ENCODE measurements at regions not wholly inside any gene's neighbourhood (a gene's known extent, or its start where the extent isn't known, plus 50 kb on each side); places are given as distances from the start of the nearest gene placed in this dataset.

- no peak for TF ChIP-seq CTCF (IDR thresholded peaks at IDR 0.05; ENCODE audit: low read depth, low read length)
These were observed 554.5 kb upstream of the WWC1 start for GRCh38 chr5:167736992-167737391.

GRCh38 chr5:167743695-167744464, 547.6 kb upstream of the WWC1 start:
- TF ChIP-seq CTCF (IDR thresholded peaks at IDR 0.05; ENCODE audit: low read depth, low read length): no peak

More at GRCh38 chr5:167736992-167737391, 554.5 kb upstream of the WWC1 start:
- no peak for DNase-seq (ENCODE audit: extremely low read depth, low read depth)

GRCh38 chr5:167745868-167746267, 545.6 kb upstream of the WWC1 start:
- DNase-seq (ENCODE audit: extremely low read depth, low read depth): no peak
- no peak for TF ChIP-seq CTCF (IDR thresholded peaks at IDR 0.05; ENCODE audit: low read depth, low read length)

More at GRCh38 chr5:167743695-167744464, 547.6 kb upstream of the WWC1 start:
- DNase-seq (ENCODE audit: extremely low read depth, low read depth): no peak

- TF ChIP-seq CTCF (IDR thresholded peaks at IDR 0.05; ENCODE audit: low read depth, low read length): no peak
These were observed 540.9 kb upstream of the WWC1 start for GRCh38 chr5:167750586-167750985.

GRCh38 chr5:167752936-167753335, 538.5 kb upstream of the WWC1 start:
- DNase-seq (ENCODE audit: extremely low read depth, low read depth): no peak
- no peak for TF ChIP-seq CTCF (IDR thresholded peaks at IDR 0.05; ENCODE audit: low read depth, low read length)

More at GRCh38 chr5:167750586-167750985, 540.9 kb upstream of the WWC1 start:
- no peak for DNase-seq (ENCODE audit: extremely low read depth, low read depth)

GRCh38 chr5:167753725-167754490, 537.5 kb upstream of the WWC1 start:
- no peak for DNase-seq (ENCODE audit: extremely low read depth, low read depth)
- TF ChIP-seq CTCF (IDR thresholded peaks at IDR 0.05; ENCODE audit: low read depth, low read length): no peak

GRCh38 chr5:167754501-167755021, 536.9 kb upstream of the WWC1 start:
- TF ChIP-seq CTCF (IDR thresholded peaks at IDR 0.05; ENCODE audit: low read depth, low read length): no peak
- DNase-seq (ENCODE audit: extremely low read depth, low read depth): peak; percentile 15
